ENCODE measurements at regions not wholly inside any gene's neighbourhood (a gene's known extent, or its start where the extent isn't known, plus 50 kb on each side); places are given as distances from the start of the nearest gene placed in this dataset.

- H3K4me3 ChIP-seq (ENCODE audit: low read length): no peak overlapping the region
- DNase-seq (ENCODE audit: low read depth, low spot score): no peak
Measured at GRCh38 chr16:16857012-16857411, 478.1 kb downstream of the NPIPA7 start.

- no peak for DNase-seq (ENCODE audit: low read depth, low spot score)
- H3K4me3 ChIP-seq (ENCODE audit: low read length): no peak overlapping the region
Measured at GRCh38 chr16:16857603-16858283, 478.8 kb downstream of the NPIPA7 start.

- H3K4me3 ChIP-seq (ENCODE audit: low read length): no peak overlapping the region
- DNase-seq (ENCODE audit: low read depth, low spot score): peak; percentile 33
Measured at GRCh38 chr16:16861546-16861945, 482.6 kb downstream of the NPIPA7 start.

GRCh38 chr16:16863672-16864071, 484.7 kb downstream of the NPIPA7 start:
- DNase-seq (ENCODE audit: low read depth, low spot score): no peak
- no peak overlapping the region for H3K4me3 ChIP-seq (ENCODE audit: low read length)

- no peak overlapping the region for H3K4me3 ChIP-seq (ENCODE audit: low read length)
- DNase-seq (ENCODE audit: low read depth, low spot score): no peak
Measured at GRCh38 chr16:16864536-16864935, 485.6 kb downstream of the NPIPA7 start.

GRCh38 chr16:16865374-16865773, 486.4 kb downstream of the NPIPA7 start:
- H3K4me3 ChIP-seq (ENCODE audit: low read length): no peak overlapping the region
- DNase-seq (ENCODE audit: low read depth, low spot score): no peak

- H3K4me3 ChIP-seq (ENCODE audit: low read length): no peak overlapping the region
- no peak for DNase-seq (ENCODE audit: low read depth, low spot score)
Measured at GRCh38 chr16:16867973-16868372, 489.0 kb downstream of the NPIPA7 start.

- H3K4me3 ChIP-seq (ENCODE audit: low read length): no peak overlapping the region
- no peak for DNase-seq (ENCODE audit: low read depth, low spot score)
Measured at GRCh38 chr16:16868727-16869126, 489.8 kb downstream of the NPIPA7 start.

- DNase-seq (ENCODE audit: low read depth, low spot score): no peak
- H3K4me3 ChIP-seq (ENCODE audit: low read length): no peak overlapping the region
Measured at GRCh38 chr16:16869746-16870145, 490.8 kb downstream of the NPIPA7 start.

GRCh38 chr16:16871196-16871595, 492.3 kb downstream of the NPIPA7 start:
- H3K4me3 ChIP-seq (ENCODE audit: low read length): no peak overlapping the region
- DNase-seq (ENCODE audit: low read depth, low spot score): no peak

GRCh38 chr16:16877061-16877460, 498.1 kb downstream of the NPIPA7 start:
- no peak overlapping the region for H3K4me3 ChIP-seq (ENCODE audit: low read length)
- DNase-seq (ENCODE audit: low read depth, low spot score): no peak

GRCh38 chr16:16879567-16880251, 500.8 kb downstream of the NPIPA7 start:
- H3K4me3 ChIP-seq (ENCODE audit: low read length): no peak overlapping the region
- DNase-seq (ENCODE audit: low read depth, low spot score): no peak

GRCh38 chr16:16881814-16882213, 502.9 kb downstream of the NPIPA7 start:
- no peak for DNase-seq (ENCODE audit: low read depth, low spot score)
- no peak overlapping the region for H3K4me3 ChIP-seq (ENCODE audit: low read length)

- H3K4me3 ChIP-seq (ENCODE audit: low read length): no peak overlapping the region
- no peak for DNase-seq (ENCODE audit: low read depth, low spot score)
Measured at GRCh38 chr16:16882766-16883165, 503.8 kb downstream of the NPIPA7 start.

GRCh38 chr16:16884451-16884850, 505.5 kb downstream of the NPIPA7 start:
- H3K4me3 ChIP-seq (ENCODE audit: low read length): no peak overlapping the region
- no peak for DNase-seq (ENCODE audit: low read depth, low spot score)

GRCh38 chr16:16887193-16887592, 508.3 kb downstream of the NPIPA7 start:
- no peak for DNase-seq (ENCODE audit: low read depth, low spot score)
- no peak overlapping the region for H3K4me3 ChIP-seq (ENCODE audit: low read length)

- H3K4me3 ChIP-seq (ENCODE audit: low read length): no peak overlapping the region
- DNase-seq (ENCODE audit: low read depth, low spot score): peak; percentile 14
Measured at GRCh38 chr16:16890964-16891363, 512.0 kb downstream of the NPIPA7 start.

- no peak overlapping the region for H3K4me3 ChIP-seq (ENCODE audit: low read length)
- DNase-seq (ENCODE audit: low read depth, low spot score): no peak
Measured at GRCh38 chr16:16904601-16905000, 525.7 kb downstream of the NPIPA7 start.

GRCh38 chr16:16905850-16906249, 526.9 kb downstream of the NPIPA7 start:
- no peak for DNase-seq (ENCODE audit: low read depth, low spot score)

GRCh38 chr16:16907089-16907488, 528.1 kb downstream of the NPIPA7 start:
- no peak for DNase-seq (ENCODE audit: low read depth, low spot score)
- no peak overlapping the region for H3K4me3 ChIP-seq (ENCODE audit: low read length)

More at GRCh38 chr16:16905850-16906249, 526.9 kb downstream of the NPIPA7 start:
- H3K4me3 ChIP-seq (ENCODE audit: low read length): no peak overlapping the region

GRCh38 chr16:16908077-16908476, 529.1 kb downstream of the NPIPA7 start:
- H3K4me3 ChIP-seq (ENCODE audit: low read length): no peak overlapping the region
- no peak for DNase-seq (ENCODE audit: low read depth, low spot score)

All from Jurkat, Clone E6-1 (cell line).